ENCODE measurements at regions not wholly inside any gene's neighbourhood (a gene's known extent, or its start where the extent isn't known, plus 50 kb on each side); places are given as distances from the start of the nearest gene placed in this dataset.

GRCh38 chr4:96606451-96606850 lies 766.6 kb downstream of the PDHA2 start:
- DNase-seq, result no peak
- Histone ChIP-seq H3K4me1 (no peaks in the 10 kb centered on the region), H3K9me3 (no peaks in the 10 kb centered on the region), H3K27ac (no peak overlapping the region), H3K36me3 (no peaks in the 10 kb centered on the region), H3K4me3 (replicated peaks in 1 of 3) (no peak overlapping the region), H3K27me3 (no peaks in the 10 kb centered on the region)
- TF ChIP-seq POLR2A (IDR thresholded peaks at IDR 0.05), result no peak
- TF ChIP-seq, protein P1, sequence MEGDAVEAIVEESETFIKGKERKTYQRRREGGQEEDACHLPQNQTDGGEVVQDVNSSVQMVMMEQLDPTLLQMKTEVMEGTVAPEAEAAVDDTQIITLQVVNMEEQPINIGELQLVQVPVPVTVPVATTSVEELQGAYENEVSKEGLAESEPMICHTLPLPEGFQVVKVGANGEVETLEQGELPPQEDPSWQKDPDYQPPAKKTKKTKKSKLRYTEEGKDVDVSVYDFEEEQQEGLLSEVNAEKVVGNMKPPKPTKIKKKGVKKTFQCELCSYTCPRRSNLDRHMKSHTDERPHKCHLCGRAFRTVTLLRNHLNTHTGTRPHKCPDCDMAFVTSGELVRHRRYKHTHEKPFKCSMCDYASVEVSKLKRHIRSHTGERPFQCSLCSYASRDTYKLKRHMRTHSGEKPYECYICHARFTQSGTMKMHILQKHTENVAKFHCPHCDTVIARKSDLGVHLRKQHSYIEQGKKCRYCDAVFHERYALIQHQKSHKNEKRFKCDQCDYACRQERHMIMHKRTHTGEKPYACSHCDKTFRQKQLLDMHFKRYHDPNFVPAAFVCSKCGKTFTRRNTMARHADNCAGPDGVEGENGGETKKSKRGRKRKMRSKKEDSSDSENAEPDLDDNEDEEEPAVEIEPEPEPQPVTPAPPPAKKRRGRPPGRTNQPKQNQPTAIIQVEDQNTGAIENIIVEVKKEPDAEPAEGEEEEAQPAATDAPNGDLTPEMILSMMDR (IDR thresholded peaks at IDR 0.05), result no peak
- intact Hi-C loops (cut with DNase I), result no loop called here

GRCh38 chr4:96626023-96626422 lies 786.1 kb downstream of the PDHA2 start:
- no peaks in the 10 kb centered on the region for H3K9me3 ChIP-seq
- no peaks in the 10 kb centered on the region for H3K4me1 ChIP-seq
- no peak overlapping the region for H3K4me3 ChIP-seq (replicated peaks in 1 of 3)
- intact Hi-C loops (cut with DNase I), result no loop called here
- no peak for TF ChIP-seq POLR2A (IDR thresholded peaks at IDR 0.05)
- TF ChIP-seq, protein P1 (IDR thresholded peaks at IDR 0.05), result no peak
- DNase-seq, result no peak
- no peaks in the 10 kb centered on the region for H3K27me3 ChIP-seq
- H3K27ac ChIP-seq, result no peak overlapping the region
- H3K36me3 ChIP-seq, result no peaks in the 10 kb centered on the region
- WGBS, 2 donors, result 95 to 96% methylated on average over 3 of the region's 3 CpGs

DNA sequence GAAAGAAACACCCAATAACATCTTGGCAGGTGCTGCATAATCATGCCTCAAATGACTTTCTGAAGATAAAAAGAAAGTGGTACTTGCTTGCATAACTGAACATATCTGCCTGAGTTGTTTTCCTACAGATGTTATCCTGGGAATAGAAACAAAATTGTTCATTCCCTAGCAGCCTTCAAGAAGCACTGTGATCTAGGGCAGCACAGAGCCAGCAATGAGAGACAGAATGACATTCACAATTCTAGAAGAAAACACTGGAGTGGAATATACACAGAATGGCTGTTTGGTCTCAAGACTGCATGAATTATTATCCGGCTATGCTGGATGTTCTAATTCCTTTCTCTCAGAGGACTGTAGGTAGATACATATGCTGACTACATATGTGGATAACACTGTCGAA lies 790.9 kb downstream of the PDHA2 start:
- H3K27me3 ChIP-seq, result no peaks in the 10 kb centered on the region
- no peaks in the 10 kb centered on the region for H3K36me3 ChIP-seq
- intact Hi-C loops (cut with DNase I), result no loop called here
- no peaks in the 10 kb centered on the region for H3K9me3 ChIP-seq
- H3K4me3 ChIP-seq (replicated peaks in 1 of 3), result no peak overlapping the region
- H3K4me1 ChIP-seq, result no peaks in the 10 kb centered on the region
- TF ChIP-seq, protein P1 (IDR thresholded peaks at IDR 0.05), result no peak
- no peak for TF ChIP-seq POLR2A (IDR thresholded peaks at IDR 0.05)
- DNase-seq, result no peak
- 88 to 90% methylated on average over 2 of the region's 2 CpGs for WGBS, 2 donors
- no peak overlapping the region for H3K27ac ChIP-seq

- H3K9me3 ChIP-seq, result no peaks in the 10 kb centered on the region
- no peaks in the 10 kb centered on the region for H3K27me3 ChIP-seq
- H3K4me3 ChIP-seq (replicated peaks in 1 of 3), result no peak overlapping the region
- intact Hi-C loops (cut with DNase I), result no loop called here
- H3K27ac ChIP-seq, result no peak overlapping the region
- H3K36me3 ChIP-seq, result no peaks in the 10 kb centered on the region
- DNase-seq, result no peak
- no peaks in the 10 kb centered on the region for H3K4me1 ChIP-seq
- WGBS, 2 donors, result 87 to 88% methylated on average over 1 of the region's 1 CpG
- TF ChIP-seq POLR2A (IDR thresholded peaks at IDR 0.05), result no peak
- TF ChIP-seq, protein P1 (IDR thresholded peaks at IDR 0.05), result no peak
Observed at GRCh38 chr4:96637971-96638412, 798.1 kb downstream of the PDHA2 start.

DNA sequence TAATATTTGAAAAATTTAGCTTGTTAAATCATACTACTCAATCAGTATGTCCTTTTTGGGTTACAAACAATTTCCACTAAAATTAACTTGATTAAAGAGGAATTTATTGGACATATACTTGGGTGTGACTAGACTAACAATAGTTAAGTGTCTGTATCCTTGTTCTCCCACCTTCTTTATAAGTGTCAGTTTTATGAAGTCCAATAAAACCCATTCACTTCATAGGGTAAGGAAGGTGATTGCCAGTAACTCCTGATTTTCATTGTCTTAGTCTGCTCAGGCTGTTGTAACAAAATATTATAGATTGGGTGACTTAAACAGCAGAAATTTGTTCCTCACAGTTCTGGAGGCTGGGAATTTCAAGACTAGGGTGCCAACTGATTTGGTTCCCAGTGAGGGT lies 800.0 kb downstream of the PDHA2 start:
- no peak for TF ChIP-seq POLR2A (IDR thresholded peaks at IDR 0.05)
- TF ChIP-seq, protein P1 (IDR thresholded peaks at IDR 0.05), result no peak
- Histone ChIP-seq H3K27me3 (no peaks in the 10 kb centered on the region), H3K27ac (no peak overlapping the region), H3K4me1 (no peaks in the 10 kb centered on the region), H3K36me3 (no peaks in the 10 kb centered on the region), H3K9me3 (no peaks in the 10 kb centered on the region), H3K4me3 (replicated peaks in 1 of 3) (no peak overlapping the region)
- intact Hi-C loops (cut with DNase I), result no loop called here
- DNase-seq, result no peak
